ENCODE measurements at regions not wholly inside any gene's neighbourhood (a gene's known extent, or its start where the extent isn't known, plus 50 kb on each side); places are given as distances from the start of the nearest gene placed in this dataset.

GRCh38 chr3:124597979-124598378 lies 132.3 kb upstream of the UMPS start:
- TF ChIP-seq CTCF (IDR thresholded peaks at IDR 0.05; ENCODE audit: low read depth, low read length, missing control alignments) = no peak
- H3K4me3 ChIP-seq (ENCODE audit: low read depth, low read length) = no peak overlapping the region
- no peak for DNase-seq (ENCODE audit: low read depth)
- in situ Hi-C loops (cut with HindIII; ENCODE audit: low sequenced_read_pairs) = no loop called here

- in situ Hi-C loops (cut with HindIII; ENCODE audit: low sequenced_read_pairs) = no loop called here
Measured at GRCh38 chr3:124599147-124599765, 131.0 kb upstream of the UMPS start.

GRCh38 chr3:124599779-124600693 lies 130.2 kb upstream of the UMPS start:
- no peak overlapping the region for H3K4me3 ChIP-seq (ENCODE audit: low read depth, low read length)
- no peak for TF ChIP-seq CTCF (IDR thresholded peaks at IDR 0.05; ENCODE audit: low read depth, low read length, missing control alignments)
- in situ Hi-C loops (cut with HindIII; ENCODE audit: low sequenced_read_pairs) = no loop called here
- DNase-seq (ENCODE audit: low read depth) = no peak

More at GRCh38 chr3:124599147-124599765, 131.0 kb upstream of the UMPS start:
- no peak for TF ChIP-seq CTCF (IDR thresholded peaks at IDR 0.05; ENCODE audit: low read depth, low read length, missing control alignments)
- no peak overlapping the region for H3K4me3 ChIP-seq (ENCODE audit: low read depth, low read length)
- no peak for DNase-seq (ENCODE audit: low read depth)

- in situ Hi-C loops (cut with HindIII; ENCODE audit: low sequenced_read_pairs) = no loop called here
- H3K4me3 ChIP-seq (ENCODE audit: low read depth, low read length) = no peak overlapping the region
- no peak for DNase-seq (ENCODE audit: low read depth)
- no peak for TF ChIP-seq CTCF (IDR thresholded peaks at IDR 0.05; ENCODE audit: low read depth, low read length, missing control alignments)
Measured at GRCh38 chr3:124600765-124601164, 129.5 kb upstream of the UMPS start.

GRCh38 chr3:124601190-124601589 lies 129.1 kb upstream of the UMPS start:
- H3K4me3 ChIP-seq (ENCODE audit: low read depth, low read length) = no peak overlapping the region
- TF ChIP-seq CTCF (IDR thresholded peaks at IDR 0.05; ENCODE audit: low read depth, low read length, missing control alignments) = no peak
- in situ Hi-C loops (cut with HindIII; ENCODE audit: low sequenced_read_pairs) = no loop called here
- DNase-seq (ENCODE audit: low read depth) = no peak

GRCh38 chr3:124602980-124603627 lies 127.1 kb upstream of the UMPS start:
- no peak for TF ChIP-seq CTCF (IDR thresholded peaks at IDR 0.05; ENCODE audit: low read depth, low read length, missing control alignments)
- no peak overlapping the region for H3K4me3 ChIP-seq (ENCODE audit: low read depth, low read length)
- DNase-seq (ENCODE audit: low read depth) = no peak
- in situ Hi-C loops (cut with HindIII; ENCODE audit: low sequenced_read_pairs) = no loop called here
